Fibroblast of skin of right biceps (primary cell): ENCODE measurements at regions not wholly inside any gene's neighbourhood (a gene's known extent, or its start where the extent isn't known, plus 50 kb on each side); places are given as distances from the start of the nearest gene placed in this dataset.
"Not testable (repeated sequence)": the region's sequence is repeated elsewhere in the genome, so short reads cannot be mapped to it uniquely, and the experiment has no call there.

Experiments
- DNase-seq: peaks from one replicate; pipeline ENCODE4 v3.0.0-alpha.2; 2013

GRCh38 chr20:58579069-58579818 lies 64.0 kb upstream of the APCDD1L start:
- no peak for DNase-seq

DNA sequence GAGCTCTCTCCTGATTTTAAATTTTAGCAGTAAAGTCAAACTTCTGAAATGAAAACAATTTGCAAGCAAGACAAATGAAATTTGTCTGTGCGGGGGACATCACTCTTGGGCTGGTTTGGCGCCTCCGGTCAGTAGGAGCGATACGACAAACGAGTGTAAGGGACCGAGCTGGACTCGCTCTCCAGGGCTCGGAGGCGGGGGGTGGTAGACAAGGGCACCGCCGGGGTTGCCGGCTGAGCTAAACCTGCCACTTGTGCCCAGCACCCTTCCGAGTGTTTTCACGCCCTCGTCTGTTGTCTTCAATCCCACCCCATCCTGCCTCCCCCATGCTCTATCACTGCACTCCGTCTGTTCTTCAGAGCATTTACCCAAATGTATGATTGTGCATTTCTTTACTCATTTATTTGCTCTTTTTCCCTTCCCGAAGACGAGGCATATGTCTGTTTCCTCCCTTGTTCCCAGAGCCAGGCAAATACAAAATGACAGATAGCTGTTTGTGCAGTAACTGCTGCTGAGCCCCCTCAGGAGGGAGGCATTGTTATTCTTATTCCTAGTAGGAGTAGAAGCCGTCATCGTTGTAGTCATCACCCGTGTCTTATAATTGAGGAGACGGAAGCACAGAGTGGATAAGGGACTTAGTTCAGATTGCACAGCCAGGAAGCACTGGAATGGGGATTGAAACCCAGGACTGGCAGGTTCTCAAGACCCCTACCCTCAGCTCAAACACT lies 62.8 kb upstream of the APCDD1L start:
- no peak for DNase-seq

GRCh38 chr20:58577139-58577806 lies 62.1 kb upstream of the APCDD1L start:
- DNase-seq = no peak

GRCh38 chr20:58576603-58576970 lies 61.4 kb upstream of the APCDD1L start:
- no peak for DNase-seq

DNA sequence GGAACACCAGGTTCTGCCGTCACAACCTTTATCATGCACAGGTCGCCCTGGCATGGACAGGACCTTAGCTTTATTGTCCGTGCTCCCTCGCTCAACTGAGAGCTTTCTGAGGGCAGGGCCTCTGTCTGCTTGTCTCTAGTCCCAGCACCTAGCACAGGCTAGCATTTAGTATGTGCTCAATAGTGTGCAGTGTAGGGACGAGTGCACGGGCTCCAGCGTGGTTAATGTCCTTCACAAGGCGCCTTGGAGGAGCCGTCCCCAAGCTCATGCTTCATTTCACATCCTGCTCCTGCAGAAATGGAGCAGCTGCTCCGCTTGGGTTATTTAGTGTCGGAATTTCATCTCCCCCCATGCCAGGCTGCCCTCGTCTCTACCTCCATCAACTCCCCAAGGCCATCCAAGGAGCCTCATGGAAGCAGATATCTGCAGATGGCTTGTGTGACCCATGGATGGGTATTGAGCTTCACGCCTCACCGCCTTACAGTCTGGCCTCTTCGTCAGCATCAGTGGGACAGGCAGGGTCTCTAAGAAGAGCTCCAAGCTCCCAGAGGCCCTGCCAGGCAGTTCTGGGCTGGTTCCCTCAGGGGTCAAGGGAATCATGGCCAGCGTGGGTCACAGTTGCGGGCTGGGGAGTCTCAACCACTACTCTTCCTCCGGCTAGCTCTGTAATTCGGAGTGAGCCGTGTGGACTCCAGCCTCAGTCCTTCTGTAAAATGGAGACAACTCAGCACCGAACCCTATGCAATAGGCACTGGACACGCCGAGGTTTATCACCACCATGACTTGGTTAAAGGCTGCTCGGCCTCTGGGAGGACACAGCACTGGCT lies 60.8 kb upstream of the APCDD1L start:
- no peak for DNase-seq

GRCh38 chr20:58574469-58574868 lies 59.3 kb upstream of the APCDD1L start:
- DNase-seq = no peak

GRCh38 chr20:58573986-58574385 lies 58.8 kb upstream of the APCDD1L start:
- no peak for DNase-seq

GRCh38 chr20:58573257-58573656 lies 58.1 kb upstream of the APCDD1L start:
- DNase-seq = no peak

- DNase-seq = not testable (repeated sequence)
Measured at GRCh38 chr20:58572428-58572763, 57.2 kb upstream of the APCDD1L start.

- peak; percentile 84 for DNase-seq
Measured at GRCh38 chr20:58571693-58572427, 56.7 kb upstream of the APCDD1L start.

- no peak for DNase-seq
Measured at GRCh38 chr20:58571356-58571692, 56.1 kb upstream of the APCDD1L start.

GRCh38 chr20:58570204-58570859 lies 55.1 kb upstream of the APCDD1L start:
- no peak for DNase-seq

DNA sequence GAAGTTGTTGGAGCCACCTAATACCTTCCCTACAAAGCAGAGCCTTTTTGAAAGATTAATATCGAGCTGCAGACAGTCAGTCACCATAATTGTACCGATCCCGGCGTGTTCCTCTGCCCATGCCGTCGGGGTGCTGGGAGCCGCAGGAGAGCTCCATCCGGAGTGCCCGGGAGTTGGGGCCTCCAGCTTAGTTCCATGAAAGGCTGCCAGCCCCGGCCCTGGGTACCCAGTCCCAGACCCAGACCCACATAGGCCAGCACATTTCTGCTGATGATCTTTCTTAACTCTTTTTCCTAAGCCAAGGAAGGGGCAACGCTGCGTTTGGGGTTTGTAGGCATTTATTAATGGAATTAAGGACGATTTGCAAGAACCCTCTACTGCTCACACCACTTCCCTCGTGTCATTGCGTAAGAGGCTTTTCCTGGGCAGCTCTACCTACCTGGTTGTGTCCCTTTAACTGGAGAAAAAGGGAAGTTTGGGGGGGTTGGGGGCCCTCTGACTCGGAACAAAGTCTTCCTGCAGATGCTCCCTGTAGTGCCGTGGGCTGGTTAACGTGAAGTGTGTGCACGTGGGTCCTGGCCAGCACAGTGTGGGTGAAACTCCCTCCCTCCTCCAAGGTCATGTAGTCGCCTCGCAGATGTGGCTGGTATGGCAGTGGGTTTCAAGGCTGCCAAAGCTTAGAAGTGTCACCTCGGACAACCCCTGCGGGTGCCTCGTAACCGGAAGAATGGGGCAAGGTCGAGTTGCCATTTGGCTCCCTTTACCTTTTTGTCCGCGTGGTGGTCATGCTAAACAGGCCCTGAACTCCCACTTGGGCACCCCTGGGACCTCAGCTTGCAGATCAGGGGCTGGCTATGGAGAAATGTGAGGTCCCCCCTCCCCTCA lies 54.3 kb upstream of the APCDD1L start:
- no peak for DNase-seq

- peak; percentile 54 for DNase-seq
Measured at GRCh38 chr20:58568483-58569240, 53.5 kb upstream of the APCDD1L start.

GRCh38 chr20:58568126-58568482 lies 52.9 kb upstream of the APCDD1L start:
- DNase-seq = no peak

DNA sequence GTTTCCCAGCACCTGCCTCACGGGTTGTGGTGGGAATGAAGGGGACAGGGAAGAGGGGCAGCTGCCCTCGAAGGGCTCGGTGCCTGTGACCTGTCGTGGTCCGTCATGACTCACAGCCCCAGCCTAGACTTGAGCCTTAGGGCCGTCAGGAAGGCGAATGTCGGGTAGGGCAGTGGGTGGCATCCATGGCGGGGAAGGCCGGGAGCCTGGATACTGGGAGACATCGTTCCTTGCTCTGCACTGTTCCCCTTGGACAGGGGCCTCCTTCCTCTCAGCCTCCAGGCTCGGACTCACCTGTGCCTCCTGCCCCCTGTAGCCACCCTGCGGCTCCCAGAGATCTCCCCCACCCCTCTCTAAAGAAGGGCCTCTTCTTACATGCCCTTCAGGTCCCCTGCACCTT lies 52.2 kb upstream of the APCDD1L start:
- DNase-seq = no peak

DNA sequence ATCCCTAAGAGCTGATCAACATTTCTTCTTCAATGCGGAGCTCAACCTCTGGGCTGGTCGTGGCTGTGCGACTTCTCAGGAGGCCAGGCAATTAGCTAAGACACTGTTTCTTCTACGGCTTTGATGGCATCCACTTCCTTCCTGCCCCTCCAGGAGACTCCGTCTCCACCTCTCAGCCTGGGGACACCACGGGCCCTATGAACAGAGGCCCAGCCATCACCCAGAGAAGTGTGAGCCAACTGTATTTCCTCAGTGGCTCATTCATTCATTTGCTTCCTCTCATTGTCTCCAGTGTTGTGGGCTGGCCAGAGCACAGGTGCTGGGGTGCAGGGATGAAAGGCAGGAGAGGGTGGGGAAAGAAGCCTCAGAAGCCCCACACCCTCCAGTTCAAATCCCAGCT lies 51.8 kb upstream of the APCDD1L start:
- no peak for DNase-seq

DNA sequence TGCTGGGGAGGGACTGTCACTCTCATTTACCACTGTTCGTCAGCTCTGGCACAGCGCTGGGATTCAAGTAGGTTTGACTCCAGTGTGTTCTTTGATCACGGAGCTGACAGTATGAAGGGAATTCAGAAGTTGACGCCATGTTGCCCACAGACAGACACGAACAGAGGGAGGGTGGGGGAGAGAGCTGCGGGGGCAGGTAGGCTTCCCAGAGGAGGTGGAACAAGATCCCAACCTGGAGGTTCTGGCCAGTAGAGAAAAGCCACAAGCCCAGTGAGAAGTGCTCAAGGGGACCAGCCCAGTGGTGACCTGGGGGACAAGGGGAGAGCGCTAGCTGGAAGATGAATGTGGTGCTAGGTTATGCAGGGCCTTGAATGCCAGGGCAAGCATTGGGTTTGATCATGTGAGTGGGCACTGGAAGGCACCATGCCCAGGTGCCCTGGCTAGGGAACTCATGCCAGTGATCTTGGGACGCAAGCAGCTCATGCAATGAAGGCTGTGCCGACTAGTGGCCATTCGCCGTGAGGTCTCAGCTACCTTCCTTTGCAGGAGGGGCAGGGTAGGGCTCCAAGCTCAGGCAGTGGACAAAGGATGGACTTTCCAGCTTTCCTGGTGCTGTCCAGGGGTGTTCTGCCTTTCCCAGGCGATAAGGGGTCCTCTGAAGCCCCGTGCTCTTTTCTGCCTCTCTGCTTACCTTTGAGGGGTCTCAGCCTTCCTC lies 50.4 kb upstream of the APCDD1L start:
- no peak for DNase-seq
